NCI-H2107 treated with DMSO at 0.1 percent for 48 hours (cell line): ENCODE measurements at regions not wholly inside any gene's neighbourhood (a gene's known extent, or its start where the extent isn't known, plus 50 kb on each side); places are given as distances from the start of the nearest gene placed in this dataset.

Experiments used
- DNase-seq: peaks from one replicate; lab custom pipeline; 2025; ENCODE audit not compliant: unreplicated experiment; lab: John Stamatoyannopoulos, UW

DNA sequence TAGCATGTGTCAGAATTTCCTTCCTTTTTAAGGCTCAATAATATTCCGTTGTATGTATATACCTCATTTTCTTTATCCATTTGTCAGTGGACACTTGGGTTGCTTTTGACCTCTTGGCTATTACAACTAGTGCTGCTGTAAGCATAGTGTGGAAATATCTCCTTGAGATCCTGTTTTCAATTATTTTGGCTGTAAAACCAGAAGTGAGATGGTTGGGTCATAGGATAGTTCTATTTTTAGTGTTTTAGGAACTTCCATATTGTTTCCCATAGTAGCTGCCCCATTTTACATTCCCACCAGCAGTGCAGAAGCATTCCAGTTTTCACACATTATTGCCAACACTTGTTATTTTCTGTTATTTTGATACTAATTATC lies 70.4 kb upstream of the C15orf39 start:
- no peak for DNase-seq

GRCh38 chr15:75134748-75135147 lies 66.9 kb upstream of the C15orf39 start:
- DNase-seq = no peak

DNA sequence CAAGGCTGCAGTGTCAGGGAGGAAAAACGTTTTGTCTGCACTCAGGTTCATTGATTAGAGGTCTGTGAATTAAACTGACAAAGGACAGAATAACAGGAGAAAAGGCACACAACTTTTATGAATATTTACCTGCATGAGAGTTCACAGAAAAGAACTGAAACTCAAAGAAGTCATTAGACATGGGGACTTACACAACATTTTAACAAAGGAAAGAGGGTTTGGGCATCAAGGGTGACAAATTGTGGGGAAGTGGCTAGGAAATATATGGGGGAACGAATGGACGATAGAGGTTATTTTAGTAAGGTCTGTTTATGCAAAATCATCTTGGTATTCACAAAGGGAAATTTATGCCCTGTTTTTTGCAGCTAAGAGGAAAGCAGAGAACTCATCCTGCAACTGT lies 65.6 kb upstream of the C15orf39 start:
- no peak for DNase-seq

DNA sequence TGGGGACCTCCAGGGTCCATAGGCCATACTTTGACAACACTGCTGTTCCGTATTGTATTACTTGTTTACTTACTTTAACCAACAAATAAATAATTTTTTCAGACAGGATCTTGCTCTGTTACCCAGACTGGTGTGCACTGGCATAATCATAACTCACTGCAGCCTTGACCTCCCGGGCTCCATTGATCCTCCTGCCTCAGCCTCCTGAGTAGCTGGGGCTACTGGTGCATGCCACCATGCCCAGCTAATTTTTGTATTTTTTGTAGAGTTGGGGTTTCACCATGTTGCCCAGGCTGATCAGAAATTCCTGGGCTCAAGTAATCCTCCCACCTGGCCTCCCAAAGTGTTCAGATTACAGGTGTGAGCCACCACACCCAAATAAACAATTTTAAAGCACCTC lies 64.9 kb upstream of the C15orf39 start:
- DNase-seq = no peak

DNA sequence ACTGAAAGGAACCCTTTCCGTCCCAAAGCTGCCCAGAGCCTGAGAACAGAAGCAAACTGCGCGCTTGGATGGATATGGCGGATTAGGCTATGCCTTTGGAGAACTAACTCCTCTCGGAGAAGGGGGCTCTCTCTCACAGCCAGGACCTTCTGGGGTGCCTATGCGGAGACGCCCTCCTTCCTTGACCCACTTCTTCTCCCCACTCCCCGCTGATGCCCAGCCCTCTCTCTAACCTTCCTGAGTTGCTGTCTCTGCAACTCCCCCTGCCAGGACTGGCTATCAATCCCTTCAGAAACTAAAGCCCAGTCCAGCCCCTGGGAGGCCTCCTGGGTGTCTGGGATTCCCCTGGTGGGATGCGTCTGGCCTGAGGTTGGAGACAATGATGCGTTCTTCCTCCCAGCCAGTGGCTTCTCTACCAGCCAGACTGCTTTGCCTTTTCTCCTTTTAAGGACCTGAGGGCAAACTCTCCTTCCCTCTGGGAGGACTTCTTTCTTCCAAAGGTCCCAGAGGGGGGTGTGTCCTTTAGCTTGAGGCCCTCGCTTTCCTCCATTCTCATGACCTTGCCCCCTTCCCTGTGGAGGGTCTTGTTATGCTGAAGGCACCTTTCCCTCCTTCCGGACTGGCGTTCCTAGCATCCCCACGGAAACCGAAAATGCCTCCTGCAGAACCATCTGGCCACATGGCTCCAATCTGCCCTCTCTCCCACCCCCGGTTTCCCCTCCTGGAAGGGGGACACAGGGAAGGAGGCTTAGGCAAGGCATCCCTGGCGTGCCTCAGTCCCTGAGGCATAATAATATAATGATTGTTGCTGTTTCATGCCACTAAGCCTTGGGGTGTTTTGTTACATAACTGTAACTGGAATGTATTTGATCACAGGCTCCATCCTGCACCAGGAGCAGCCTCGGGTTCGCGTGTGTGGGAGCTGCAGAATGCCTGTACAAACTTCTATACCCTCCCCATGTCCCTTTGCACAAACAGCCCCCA lies 63.4 kb upstream of the C15orf39 start:
- no peak for DNase-seq

GRCh38 chr15:75140080-75140879 lies 61.4 kb upstream of the C15orf39 start:
- no peak for DNase-seq

DNA sequence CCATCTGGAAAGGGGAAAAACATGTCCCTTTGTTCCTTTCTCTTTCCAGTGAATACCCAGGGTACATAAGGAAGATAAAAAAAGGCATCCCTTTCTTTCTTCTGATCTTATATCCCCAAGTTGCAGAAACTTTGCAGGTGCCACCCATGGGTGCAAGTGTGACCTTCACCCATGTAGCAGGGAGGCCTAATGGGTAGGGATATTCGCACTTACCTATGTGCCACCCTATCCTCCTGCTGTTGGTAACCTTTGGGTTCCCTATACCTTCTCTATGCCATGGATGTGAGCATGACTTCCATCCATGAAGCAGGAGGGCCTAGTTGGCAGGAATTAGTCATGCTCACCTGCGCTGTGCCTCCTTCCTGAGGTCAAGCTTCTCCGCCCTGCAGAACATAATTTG lies 59.2 kb upstream of the C15orf39 start:
- no peak for DNase-seq

DNA sequence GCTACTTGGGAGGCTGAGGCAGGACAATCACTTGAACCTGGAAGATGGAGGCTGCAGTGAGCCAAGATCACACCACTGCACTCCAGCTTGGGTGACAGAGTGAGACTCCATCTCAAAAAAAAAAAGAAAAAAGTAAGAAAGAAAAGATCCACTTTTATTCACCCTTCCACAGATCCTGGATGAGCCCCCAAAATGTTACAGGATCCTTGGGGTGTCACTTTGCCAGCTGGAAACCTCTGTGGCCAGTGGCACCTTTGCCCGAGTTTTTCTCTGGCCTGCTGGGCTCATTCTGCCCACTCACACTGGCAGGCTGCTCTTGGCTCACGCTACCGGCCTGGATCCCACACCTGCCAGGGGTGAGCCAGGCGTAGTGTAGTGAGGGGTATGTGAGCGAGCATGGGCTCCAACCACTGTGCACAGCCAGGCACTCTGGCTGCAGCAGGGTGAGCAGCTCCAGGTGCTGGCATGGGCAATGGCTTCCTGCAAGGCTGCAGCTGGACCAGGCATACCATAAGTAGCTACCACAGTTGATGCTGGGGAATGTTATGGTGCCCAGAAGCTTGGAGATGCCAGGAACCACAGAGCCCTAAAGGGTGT lies 57.8 kb upstream of the C15orf39 start:
- DNase-seq = no peak

GRCh38 chr15:75145027-75145841 lies 56.4 kb upstream of the C15orf39 start:
- no peak for DNase-seq

GRCh38 chr15:75148280-75148679 lies 53.4 kb upstream of the C15orf39 start:
- no peak for DNase-seq

GRCh38 chr15:75149867-75150709 lies 51.6 kb upstream of the C15orf39 start:
- no peak for DNase-seq

- DNase-seq = no peak
Measured at GRCh38 chr15:75151214-75152128, 50.2 kb upstream of the C15orf39 start.
